GM19463 (cell line): ENCODE measurements at regions not wholly inside any gene's neighbourhood (a gene's known extent, or its start where the extent isn't known, plus 50 kb on each side); places are given as distances from the start of the nearest gene placed in this dataset.

Experiments
- ATAC-seq: cut with Tn5 transposase; IDR thresholded peaks from one replicate; pipeline ENCODE4 v1.9.1; 2021; ENCODE audit warnings: mild to moderate bottlenecking, moderate library complexity; ENCODE audit not compliant: unreplicated experiment

DNA sequence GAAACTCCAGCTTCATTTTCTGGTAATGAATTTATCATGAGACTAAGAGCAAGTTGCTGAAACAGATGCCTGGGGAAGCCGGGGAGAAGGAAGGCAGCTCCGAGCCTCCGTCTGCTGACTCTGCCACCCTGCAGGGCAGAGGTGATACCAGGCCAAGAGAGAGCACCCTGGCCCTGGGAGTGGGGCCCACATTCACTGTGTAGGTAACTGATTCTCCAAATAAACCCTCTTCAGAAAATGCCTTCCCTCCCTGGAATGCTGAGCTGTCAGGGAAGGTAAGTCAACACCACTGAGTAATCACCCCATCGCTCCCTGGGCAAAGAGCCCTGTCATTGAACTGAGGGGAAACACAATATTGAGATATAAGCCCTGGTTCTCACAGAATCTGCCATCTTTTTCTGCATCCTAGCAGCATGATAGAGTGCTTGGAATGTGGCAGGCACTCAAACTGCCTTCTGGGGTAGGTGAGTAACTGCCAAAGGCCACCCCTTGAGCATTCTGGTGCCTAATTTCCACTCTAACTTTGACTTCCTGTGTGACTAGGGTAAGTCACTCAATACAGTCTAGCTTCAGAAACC, 147.6 kb downstream of the SPATA19 start:
- ATAC-seq = no peak

- no peak for ATAC-seq
Observed at GRCh38 chr11:133697161-133697560, 148.2 kb downstream of the SPATA19 start.

GRCh38 chr11:133695387-133695786, 149.9 kb downstream of the SPATA19 start:
- ATAC-seq = no peak

DNA sequence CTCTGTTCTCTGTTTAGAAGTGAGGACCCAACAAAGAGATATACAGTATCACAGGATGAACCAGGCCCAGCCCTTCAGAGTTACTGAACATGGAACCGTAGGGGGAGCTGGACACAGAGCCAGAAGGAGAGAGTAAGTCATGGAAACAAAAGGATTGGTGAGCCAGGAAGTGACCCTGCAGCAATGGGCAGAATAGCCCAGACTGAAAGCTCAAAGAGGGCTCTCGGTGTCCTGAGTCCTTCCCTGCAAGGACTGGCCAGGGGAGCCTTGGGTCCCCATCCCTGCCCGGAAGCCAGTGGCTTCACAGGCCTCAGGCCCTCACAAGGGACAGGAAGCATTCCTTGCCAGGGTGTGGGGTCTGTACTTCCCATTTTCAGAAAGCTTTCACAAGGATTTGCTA, 150.6 kb downstream of the SPATA19 start:
- ATAC-seq = no peak

DNA sequence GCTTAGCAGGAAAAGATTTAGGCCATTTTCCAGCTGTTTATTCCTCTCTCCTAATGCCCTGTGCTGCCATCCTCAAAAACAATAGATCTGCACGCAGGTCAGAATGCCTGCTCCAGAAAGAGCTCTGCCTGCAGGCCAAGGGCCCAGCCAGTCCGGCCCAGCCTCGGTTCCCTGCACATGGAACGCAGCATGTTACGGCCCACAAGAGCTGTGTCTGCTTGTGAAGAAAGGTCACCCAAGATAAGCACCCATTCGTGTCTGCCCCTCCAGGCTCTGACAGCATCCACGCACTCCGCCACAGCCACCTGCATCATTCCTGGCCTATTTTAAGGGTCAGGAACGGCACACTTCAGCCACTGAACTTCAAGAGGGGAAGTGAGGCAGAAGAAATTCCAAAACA, 152.2 kb downstream of the SPATA19 start:
- no peak for ATAC-seq

- no peak for ATAC-seq
Observed at GRCh38 chr11:133692126-133692934, 153.0 kb downstream of the SPATA19 start.

DNA sequence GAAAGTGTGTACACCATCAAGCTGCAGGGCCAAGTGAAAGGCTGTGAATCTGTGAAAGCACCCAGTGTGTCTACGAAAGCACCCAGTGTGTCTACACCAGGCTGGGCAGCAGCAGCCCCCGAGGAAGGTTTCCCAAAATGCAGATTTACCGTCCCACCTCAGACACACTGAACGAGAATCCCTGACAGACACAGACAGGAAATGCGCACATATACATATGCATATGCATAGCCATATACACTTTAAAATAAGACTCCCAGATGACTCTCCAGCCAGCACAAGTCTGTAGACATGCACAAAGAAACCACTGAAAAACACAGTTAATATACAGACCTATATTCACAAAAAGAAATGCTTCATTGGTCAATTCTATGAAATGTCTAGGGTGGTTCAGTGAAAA, 155.5 kb upstream of the OPCML start:
- no peak for ATAC-seq

DNA sequence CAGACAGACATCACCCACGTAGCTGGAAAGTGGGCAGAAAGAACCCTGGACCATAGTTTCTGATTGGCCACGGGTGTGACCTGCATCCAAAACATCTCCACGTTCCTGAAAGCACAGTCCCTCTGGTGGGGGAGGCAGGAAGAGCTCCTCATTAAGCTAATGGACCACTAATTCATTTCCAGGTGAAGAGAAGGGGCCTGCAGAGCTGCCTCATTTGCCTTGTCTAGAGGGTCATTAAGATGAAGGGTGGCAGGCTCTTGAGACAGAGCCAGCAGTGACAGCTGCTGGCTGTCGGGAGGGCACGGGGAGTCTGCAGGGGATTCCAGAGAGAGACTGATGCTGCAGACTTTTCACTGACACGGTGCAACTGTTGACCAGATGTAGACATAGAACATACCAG, 149.6 kb upstream of the OPCML start:
- no peak for ATAC-seq

DNA sequence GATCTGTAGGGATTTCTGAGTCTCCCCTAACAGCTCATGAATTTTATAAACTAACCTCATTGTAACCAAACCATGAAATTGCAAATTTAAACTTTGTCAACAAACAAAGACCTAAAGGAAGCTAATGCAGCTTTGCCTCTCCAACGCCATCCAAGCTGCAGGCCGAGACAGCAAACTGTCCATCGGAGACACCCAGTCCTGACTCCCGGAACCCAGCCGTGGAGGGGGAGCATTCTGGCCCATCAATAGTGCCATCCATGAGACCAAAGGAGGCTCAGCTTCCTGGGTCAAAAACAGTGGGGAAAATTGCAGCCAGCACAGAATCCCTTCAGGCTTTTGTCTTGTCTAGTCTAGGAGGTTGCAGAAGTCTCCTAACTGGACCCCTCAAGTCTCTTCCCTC, 147.6 kb upstream of the OPCML start:
- ATAC-seq = no peak

GRCh38 chr11:133678191-133678590, 145.9 kb upstream of the OPCML start:
- no peak for ATAC-seq

DNA sequence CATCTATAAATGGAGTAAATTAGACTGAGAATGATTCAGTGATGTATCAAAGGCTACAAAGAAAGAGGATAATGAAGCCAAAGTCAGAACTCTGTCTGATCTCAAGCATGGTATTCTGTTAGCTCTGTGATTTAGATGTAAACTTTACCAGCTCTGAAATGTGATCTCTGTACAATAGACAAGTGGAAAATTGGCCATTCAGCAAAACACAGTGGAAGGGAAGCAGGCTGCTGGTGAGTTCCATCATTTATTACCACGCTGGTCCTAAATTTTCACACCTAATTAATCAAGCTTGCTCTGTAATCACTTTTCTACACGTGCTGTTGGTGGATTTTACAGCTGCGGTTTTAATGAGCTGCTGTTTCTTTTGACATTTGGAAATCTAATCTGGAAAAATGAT, 145.1 kb upstream of the OPCML start:
- ATAC-seq = no peak

- no peak for ATAC-seq
Observed at GRCh38 chr11:133676265-133676664, 144.0 kb upstream of the OPCML start.

DNA sequence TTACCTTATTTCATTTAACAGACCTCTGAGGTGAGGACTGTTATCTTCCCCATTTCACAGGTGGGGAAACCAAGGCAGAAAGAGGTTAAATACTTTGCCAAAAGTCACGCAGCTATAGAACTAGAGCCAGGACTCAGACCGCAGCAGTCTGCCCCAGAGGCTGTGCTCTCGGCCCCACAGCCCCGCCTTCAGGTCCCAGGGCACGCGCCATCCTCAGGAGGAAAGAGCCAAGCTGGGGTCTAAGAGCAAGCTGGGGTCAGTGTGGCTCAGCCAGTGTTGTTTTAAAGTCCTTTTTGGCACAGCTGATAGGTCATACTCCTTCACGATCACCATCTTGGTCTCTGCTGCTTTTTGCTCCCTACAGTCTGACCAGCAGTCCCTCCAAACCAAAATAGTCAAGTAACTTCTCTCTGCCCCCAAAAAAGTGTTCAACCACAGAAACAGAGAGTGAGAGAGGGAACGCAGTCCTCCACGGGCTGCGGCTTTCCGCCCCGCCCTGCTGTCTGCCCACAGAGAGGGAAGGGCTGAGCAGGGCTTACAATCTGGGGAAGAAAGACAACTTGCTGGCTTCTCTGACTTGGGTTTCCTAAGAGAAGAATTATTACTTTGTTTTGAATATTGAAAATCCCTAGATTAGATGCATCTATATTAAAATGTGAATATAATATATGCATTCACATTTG, 137.2 kb upstream of the OPCML start:
- ATAC-seq = no peak

- no peak for ATAC-seq
Observed at GRCh38 chr11:133663135-133663985, 131.1 kb upstream of the OPCML start.

GRCh38 chr11:133661846-133662245, 129.5 kb upstream of the OPCML start:
- ATAC-seq = no peak

DNA sequence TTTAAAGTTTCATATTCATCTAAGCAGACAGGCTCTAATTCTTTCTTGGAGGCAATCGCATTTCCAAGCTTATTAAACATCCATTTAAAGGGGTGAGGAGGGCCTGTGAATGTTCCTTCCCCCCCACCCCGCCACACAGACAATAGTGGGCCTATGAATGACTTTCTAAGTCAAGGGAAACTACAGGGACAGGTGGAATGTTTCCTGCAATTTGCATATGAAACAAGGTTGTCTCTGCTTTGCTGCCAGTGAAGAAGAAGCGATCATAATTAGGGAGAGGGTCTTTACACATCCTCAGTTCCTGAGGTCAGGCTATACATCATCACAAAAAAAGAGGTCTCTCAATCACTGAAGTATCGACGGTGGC, 127.9 kb upstream of the OPCML start:
- ATAC-seq = no peak

DNA sequence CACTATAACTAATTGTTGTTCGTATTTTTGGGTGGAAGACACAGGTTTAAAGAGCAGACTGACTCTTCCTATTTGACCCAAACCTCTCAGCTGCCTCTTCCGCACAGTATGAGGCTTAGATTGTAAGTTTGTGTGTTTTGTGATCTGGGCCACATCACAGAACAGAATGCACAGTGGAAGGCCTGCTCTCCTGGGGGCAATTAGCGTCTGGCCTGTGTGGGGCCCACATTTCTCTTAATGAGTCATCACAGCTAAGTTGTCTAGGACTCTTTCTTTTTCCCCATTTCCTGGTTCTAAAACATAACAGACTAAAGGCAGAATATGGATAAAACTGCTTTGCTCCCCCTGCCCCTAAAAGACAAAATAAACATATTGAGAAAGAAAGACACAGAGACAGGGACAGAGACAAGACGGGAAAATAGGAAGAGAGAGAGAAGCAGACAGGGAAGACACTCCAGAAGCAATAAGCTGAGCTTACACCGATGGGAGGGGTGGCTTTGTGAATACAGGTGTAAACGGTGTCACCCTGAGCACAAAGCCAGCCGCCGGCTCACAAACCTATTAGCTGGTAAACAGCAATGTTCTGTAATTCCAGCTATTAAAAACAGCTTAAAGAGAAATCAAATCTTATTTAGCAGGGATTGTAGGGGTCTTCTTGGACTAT, 127.4 kb upstream of the OPCML start:
- peak; percentile 92 for ATAC-seq

DNA sequence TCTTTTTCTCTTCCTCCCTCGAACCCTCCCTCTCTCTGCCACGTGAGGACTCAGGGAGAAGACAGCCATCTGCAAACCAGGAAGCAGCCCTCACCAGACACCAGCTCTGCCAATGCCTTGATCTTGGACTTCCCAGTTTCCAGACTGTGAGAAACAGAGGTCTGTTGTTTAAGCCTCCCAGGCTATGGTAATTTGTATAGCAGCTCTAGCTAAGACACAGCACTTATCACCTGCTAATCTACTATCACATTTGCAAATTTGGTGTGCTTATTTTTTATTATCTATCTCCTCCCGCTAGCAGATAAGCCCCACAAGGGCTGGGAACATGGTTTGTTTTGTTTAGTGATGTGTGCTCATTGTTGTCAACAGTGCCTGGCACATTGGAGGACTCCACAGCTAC, 124.8 kb upstream of the OPCML start:
- no peak for ATAC-seq

GRCh38 chr11:133656082-133656635, 123.9 kb upstream of the OPCML start:
- ATAC-seq = no peak

DNA sequence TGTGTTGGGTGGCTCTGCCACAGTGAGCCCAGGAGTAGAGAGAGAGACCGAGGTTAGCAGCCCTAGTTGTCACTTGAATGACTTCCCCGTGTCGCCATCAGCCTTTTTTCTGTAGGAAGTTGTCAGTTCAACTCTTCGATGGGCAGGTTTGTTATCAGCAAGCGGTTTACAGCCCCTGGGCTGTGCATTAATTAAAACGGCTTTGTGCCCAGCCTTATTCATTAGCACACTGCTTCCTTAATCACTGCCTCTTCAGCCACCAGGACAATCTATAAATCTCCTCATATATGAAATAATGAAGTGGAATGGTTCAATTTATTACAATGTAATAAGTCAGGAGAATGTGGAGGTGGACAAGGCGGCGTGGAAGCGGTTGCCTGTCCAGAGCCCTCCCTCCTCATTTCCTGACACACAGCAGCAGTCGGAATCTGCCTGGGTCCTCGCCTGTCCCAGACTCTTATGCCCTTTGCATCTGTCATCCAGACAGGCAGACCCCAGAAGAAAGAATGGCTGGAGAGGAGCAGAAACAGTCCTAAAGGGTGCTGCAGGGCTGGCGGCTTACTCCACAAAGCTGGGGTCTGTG, 122.4 kb upstream of the OPCML start:
- ATAC-seq = no peak
